Activated CD8-positive, alpha-beta memory T cell treated with anti-CD3 and anti-CD28 coated beads for 36 hours (primary cell): ENCODE measurements at regions not wholly inside any gene's neighbourhood (a gene's known extent, or its start where the extent isn't known, plus 50 kb on each side); places are given as distances from the start of the nearest gene placed in this dataset.

Experiments used
- CTCF ChIA-PET: fragments of 350-600 bp; sonication (Branson Sonifier 250); formaldehyde crosslinking; loops from one replicate; lab custom pipeline; 2021; ENCODE audit warnings: antibody characterized with exemption; lab: Charles Lee
- POLR2A ChIA-PET: fragments of 350-600 bp; sonication (Branson Sonifier 250); formaldehyde crosslinking; loops from one replicate; lab custom pipeline; 2021; ENCODE audit warnings: antibody characterized with exemption; lab: Charles Lee

GRCh38 chr12:97308576-97309198 lies 153.9 kb upstream of the RMST start:
- ChIA-PET CTCF (interaction anchor here (0.9 to 1.2 kb wide), 3 partner anchors 10 to 726 kb away, joined by 3 to 4 read pairs (median 4); no protein-coding TSS in a partner anchor), POLR2A (no interaction called here)

GRCh38 chr12:97309921-97310320 lies 152.7 kb upstream of the RMST start:
- POLR2A ChIA-PET = no interaction called here

GRCh38 chr12:97312570-97313135 lies 150.0 kb upstream of the RMST start:
- POLR2A ChIA-PET = no interaction called here
- CTCF ChIA-PET = no interaction called here

More at GRCh38 chr12:97309921-97310320, 152.7 kb upstream of the RMST start:
- CTCF ChIA-PET = interaction anchor here (1.1 kb wide), 1 partner anchor 9 kb away, joined by 4 read pairs; no protein-coding TSS in a partner anchor

- ChIA-PET CTCF (no interaction called here), POLR2A (no interaction called here)
These were observed 149.0 kb upstream of the RMST start for GRCh38 chr12:97313471-97314190.

DNA sequence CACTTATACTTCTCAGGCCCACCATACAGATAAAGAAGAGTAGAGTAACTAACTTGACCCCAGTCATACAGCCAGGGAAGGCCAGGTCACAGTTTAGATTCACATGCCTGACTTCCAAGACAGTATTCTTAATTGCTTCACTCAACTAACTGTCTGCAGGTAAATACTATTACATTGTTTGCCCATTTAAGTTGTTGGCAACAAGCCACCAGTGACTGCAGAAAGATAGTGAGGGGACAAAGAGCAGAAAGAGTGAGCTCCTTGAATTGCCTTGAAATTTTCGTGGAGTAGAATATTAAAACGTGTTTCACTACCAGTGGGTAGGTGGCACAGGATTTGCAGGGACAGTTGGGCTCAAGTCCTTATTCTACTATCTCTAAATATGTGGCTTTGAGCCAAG lies 146.3 kb upstream of the RMST start:
- ChIA-PET CTCF (no interaction called here), POLR2A (no interaction called here)

GRCh38 chr12:97321621-97322020 lies 141.0 kb upstream of the RMST start:
- ChIA-PET CTCF (no interaction called here), POLR2A (no interaction called here)

DNA sequence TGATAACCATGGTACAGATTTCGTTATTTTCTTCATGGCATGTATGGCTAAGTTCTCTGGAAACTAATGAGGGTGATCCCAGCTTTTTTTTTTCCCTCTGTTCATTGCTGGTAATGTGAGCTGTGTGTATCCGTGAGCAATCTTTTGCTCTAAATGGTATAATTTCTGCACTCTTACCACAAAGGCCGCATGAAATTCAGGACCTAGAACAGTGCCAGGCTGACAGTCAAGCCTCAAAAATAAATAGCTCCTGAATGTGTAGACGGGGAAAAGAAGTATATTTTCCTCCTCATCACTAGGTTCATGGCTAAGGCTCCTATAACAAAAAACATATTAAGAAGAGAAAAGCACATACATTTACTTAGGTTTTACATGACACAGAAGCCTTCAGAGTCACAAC lies 140.2 kb upstream of the RMST start:
- POLR2A ChIA-PET = no interaction called here
- CTCF ChIA-PET = no interaction called here

DNA sequence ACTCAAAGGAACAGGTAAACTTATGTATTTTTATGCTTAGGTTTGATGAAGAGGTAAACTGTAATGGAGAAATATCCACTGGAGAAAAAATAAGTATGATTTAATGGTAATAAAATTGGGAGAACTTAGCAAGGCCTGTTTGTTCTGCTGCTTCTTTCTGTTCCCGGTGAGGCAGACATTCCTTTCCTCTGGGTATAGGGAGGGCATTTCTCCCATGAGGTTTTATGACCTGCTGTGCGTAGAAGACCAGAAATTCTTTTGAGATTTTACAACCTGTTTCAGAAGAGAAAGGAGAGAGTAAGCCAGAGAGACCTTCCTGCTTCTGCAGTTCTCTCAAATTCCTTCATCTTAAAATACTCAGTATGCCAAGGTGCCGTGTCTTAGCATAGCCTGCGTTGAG lies 139.4 kb upstream of the RMST start:
- POLR2A ChIA-PET = no interaction called here
- CTCF ChIA-PET = no interaction called here

DNA sequence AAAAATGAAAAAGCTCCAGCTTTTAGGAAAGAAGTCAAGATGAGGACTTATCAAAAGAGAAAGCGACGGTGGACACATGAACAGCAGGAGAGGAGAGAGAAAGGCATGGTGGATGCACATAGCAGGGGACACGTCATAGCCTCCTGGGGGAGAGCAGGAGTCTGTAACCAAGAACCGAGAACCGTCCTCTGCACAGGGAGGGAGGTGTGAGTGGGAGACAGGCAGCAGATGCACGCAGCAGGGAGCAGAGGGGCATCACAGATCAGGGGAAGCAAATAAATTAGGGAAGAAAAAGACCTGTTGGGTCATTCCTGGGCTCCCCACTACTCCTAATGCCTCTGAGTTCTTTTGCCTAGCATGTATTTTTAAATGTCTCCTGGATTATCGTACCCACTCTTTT lies 138.1 kb upstream of the RMST start:
- POLR2A ChIA-PET = no interaction called here
- CTCF ChIA-PET = no interaction called here

- CTCF ChIA-PET = interaction anchor here (0.5 kb wide), 1 partner anchor 14 kb away, joined by 4 read pairs; no protein-coding TSS in a partner anchor
These were observed 127.5 kb upstream of the RMST start for GRCh38 chr12:97335115-97335514.

DNA sequence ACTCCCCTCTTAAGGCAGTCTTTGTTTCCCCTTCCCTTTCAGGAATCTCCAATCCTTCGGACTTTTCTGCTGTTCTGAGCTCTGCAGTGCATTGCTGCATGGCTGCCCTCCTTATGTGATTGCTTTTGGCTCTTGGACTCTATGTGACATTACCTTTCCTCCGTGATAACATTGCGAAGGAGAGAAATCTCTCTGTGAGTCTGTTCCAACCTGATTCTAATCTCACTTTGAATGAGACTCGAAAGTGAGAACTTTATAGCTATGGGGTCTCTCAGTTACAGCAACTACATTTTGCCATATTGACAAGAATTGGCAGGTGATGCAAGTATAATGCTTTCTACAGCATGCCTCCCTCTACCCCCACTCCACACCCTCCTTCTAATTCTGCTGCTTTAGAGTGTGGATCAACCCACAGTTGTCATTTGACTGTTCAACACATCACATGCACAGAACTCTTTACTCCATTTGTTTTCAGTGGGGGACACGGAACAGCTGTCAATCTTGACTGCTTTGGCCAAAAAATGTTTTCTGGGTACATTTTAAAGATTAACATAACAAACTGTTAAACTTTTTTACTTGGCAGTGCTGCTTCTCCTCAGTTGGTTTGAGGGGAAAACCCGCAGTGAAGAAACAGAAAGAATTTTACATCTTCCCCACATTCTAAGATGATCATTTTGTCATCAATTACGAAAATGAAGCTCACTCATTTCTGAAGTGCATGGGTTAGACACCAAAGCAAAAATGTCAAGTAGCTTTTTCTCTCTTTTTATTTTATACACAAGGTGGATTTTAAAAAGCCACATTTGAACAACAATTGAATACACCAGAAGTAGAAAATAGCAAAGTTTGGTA lies 125.5 kb upstream of the RMST start:
- ChIA-PET CTCF (interaction anchor here (1.5 kb wide), 1 partner anchor 758 kb away, joined by 3 read pairs; no protein-coding TSS in a partner anchor), POLR2A (no interaction called here)

More at GRCh38 chr12:97335115-97335514, 127.5 kb upstream of the RMST start:
- POLR2A ChIA-PET = interaction anchor here (0.5 kb wide), 1 partner anchor 1189 kb away, joined by 5 read pairs; no protein-coding TSS in a partner anchor

DNA sequence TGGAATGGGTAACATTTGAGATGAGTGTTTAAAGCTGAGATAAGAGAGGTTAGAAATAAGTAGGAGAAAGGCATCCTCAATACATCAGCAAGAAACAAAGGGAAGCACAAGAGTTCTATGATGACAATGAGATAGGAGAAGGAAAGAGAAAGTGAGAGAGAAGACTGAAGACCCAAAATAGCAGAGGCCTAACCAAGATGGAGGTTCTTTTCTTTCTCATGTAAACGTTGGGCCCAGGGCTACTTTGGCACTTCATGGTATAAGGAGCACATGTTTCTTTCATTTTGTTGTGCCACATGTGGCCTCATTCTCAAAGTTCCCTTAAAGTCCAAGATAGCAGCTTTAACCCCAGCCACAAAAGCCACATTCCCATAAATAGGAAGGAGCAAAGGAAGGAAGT lies 120.5 kb upstream of the RMST start:
- ChIA-PET CTCF (no interaction called here), POLR2A (no interaction called here)

- CTCF ChIA-PET = interaction anchor here (1.2 kb wide), 1 partner anchor 9 kb away, joined by 3 read pairs; no protein-coding TSS in a partner anchor
These were observed 114.6 kb upstream of the RMST start for GRCh38 chr12:97347956-97348355.

GRCh38 chr12:97358361-97358760 lies 104.2 kb upstream of the RMST start:
- ChIA-PET CTCF (no interaction called here), POLR2A (no interaction called here)

More at GRCh38 chr12:97347956-97348355, 114.6 kb upstream of the RMST start:
- POLR2A ChIA-PET = no interaction called here

- ChIA-PET POLR2A (no interaction called here), CTCF (no interaction called here)
These were observed 103.4 kb upstream of the RMST start for GRCh38 chr12:97359021-97359690.

DNA sequence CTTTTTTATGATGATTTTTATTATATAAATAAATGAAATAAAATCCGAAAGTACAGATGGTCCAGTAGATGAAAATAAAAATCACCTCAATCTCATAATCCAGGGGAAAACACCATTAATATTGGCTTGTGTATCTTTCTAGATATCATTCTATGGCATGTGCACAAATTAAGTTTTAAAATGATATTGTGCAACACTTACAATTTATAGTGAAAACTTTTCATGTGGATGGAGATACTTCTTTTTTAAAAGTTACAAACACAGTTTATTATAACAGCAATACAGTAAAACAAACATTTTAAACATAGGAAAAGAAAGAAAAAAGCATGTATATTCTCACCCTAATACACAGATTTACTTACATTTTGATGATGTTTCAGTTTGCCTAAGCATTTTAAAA lies 98.9 kb upstream of the RMST start:
- POLR2A ChIA-PET = no interaction called here
- CTCF ChIA-PET = no interaction called here

GRCh38 chr12:97368462-97369163 lies 94.0 kb upstream of the RMST start:
- CTCF ChIA-PET = no interaction called here
- POLR2A ChIA-PET = no interaction called here

DNA sequence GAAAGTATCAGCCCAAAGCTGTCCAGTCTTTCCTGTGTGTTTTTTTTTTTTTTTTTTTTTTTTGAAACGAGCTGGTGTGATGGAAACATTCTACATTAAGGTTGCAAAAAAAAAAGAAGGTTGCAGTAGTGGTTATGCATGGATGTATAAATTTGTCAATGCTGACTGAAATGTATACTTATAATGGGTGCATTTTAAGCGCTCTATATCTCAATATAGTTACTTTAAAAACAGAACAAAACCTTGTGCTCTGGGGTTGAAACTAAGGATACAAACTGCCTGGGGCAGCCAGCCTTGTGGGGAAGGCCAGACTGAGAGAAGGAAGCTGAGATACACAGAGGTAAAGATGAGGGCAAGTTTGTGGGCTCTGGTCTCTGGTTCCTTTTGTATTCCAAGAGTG lies 87.3 kb upstream of the RMST start:
- POLR2A ChIA-PET = no interaction called here
- CTCF ChIA-PET = interaction anchor here (0.6 kb wide), 1 partner anchor 131 kb away, joined by 3 read pairs; no protein-coding TSS in a partner anchor
